ENCODE measurements at regions not wholly inside any gene's neighbourhood (a gene's known extent, or its start where the extent isn't known, plus 50 kb on each side); places are given as distances from the start of the nearest gene placed in this dataset.
"Not testable (repeated sequence)": the region's sequence is repeated elsewhere in the genome, so short reads cannot be mapped to it uniquely, and the experiment has no call there.

DNA sequence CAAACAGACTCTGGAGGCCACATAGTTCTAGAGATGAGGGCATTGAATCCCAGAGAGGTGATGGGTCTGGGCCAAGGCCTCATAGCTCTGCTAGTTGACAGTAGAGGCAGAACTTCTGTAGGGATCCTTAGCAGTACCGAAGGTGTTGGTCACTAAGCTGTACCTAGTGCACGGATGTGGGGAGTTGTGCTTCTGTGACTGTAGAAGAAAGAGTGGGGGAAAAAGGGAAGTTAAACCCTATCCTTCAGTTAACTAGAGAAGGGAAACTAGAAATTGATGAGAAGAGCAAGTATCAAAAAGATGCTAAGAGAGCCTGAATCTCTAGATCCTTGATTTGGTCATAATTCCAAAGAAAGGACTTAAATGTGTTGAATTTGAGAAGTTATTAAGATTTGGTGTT lies 186.7 kb downstream of the NFKBIZ start:
- no peak overlapping the region for H3K56ac ChIP-seq (ENCODE audit: low read length)
- H3K18ac ChIP-seq (ENCODE audit: low read length), result no peak overlapping the region
- no peak overlapping the region for H2BK5ac ChIP-seq (ENCODE audit: low read length)
- H3K36me3 ChIP-seq (ENCODE audit: control insufficient read depth, insufficient read depth, low read length), result no peaks in the 10 kb centered on the region
- no peak overlapping the region for H2BK120ac ChIP-seq (ENCODE audit: low read depth, low read length)
- no peaks in the 10 kb centered on the region for H3K79me1 ChIP-seq (ENCODE audit: low read length)
- no CpG with 5 or more reads among the region's 2 CpGs for WGBS (ENCODE audit: extremely low coverage, insufficient coverage, low lambda C conversion rate)
- no peak overlapping the region for H2BK15ac ChIP-seq (replicated peaks; ENCODE audit: low read depth)
- no peak overlapping the region for H2AK5ac ChIP-seq (ENCODE audit: low read length)
- no peaks in the 10 kb centered on the region for H3K79me2 ChIP-seq (ENCODE audit: control insufficient read depth, insufficient read depth, low read length)
- H3K4ac ChIP-seq (ENCODE audit: low read depth, low read length), result no peak overlapping the region
- no peaks in the 10 kb centered on the region for H3K27me3 ChIP-seq (ENCODE audit: insufficient read depth, low read length, poor library complexity)
- H3K27ac ChIP-seq (ENCODE audit: low read depth, low read length), result no peak overlapping the region
- no peak overlapping the region for H4K8ac ChIP-seq (ENCODE audit: low read depth, low read length)
- H3K23ac ChIP-seq (ENCODE audit: low read length), result no peak overlapping the region
- H3K4me2 ChIP-seq (ENCODE audit: low read length), result no peak overlapping the region
- H3K9ac ChIP-seq (ENCODE audit: low read length), result no peak overlapping the region
- H4K5ac ChIP-seq (ENCODE audit: low read length), result no peak overlapping the region
- no peaks in the 10 kb centered on the region for H3K4me1 ChIP-seq (ENCODE audit: control insufficient read depth, low read depth, low read length)
- H3K4me3 ChIP-seq (ENCODE audit: low read length), result no peak overlapping the region
- DNase-seq, result no peak

DNA sequence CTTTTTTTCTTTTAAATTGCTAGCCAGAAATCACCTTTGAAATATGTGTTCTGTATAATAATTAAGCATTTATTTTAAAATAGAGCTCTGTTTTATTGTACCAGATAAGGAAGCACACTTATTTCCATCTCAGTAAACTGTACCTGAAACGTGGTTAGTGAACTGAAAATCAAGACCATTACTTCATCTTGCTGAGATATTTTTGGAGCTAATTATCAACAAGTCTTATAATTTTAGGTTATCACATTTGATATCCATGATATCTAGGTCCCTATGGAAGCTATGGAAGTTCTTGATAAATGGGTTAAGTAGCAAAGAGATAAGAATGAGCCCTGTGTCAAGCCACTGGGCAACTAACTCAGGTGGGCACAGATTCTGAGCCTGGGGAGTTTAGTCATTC lies 187.2 kb downstream of the NFKBIZ start:
- no CpG with 5 or more reads among the region's 1 CpG for WGBS (ENCODE audit: extremely low coverage, insufficient coverage, low lambda C conversion rate)
- Histone ChIP-seq H2BK15ac (replicated peaks; ENCODE audit: low read depth) (no peak overlapping the region), H2AK5ac (ENCODE audit: low read length) (no peak overlapping the region), H3K27me3 (ENCODE audit: insufficient read depth, low read length, poor library complexity) (no peaks in the 10 kb centered on the region), H3K79me1 (ENCODE audit: low read length) (no peaks in the 10 kb centered on the region), H3K56ac (ENCODE audit: low read length) (no peak overlapping the region), H2BK120ac (ENCODE audit: low read depth, low read length) (no peak overlapping the region), H2BK5ac (ENCODE audit: low read length) (no peak overlapping the region), H3K4me2 (ENCODE audit: low read length) (no peak overlapping the region), H3K4me1 (ENCODE audit: control insufficient read depth, low read depth, low read length) (no peaks in the 10 kb centered on the region), H3K27ac (ENCODE audit: low read depth, low read length) (no peak overlapping the region), H4K5ac (ENCODE audit: low read length) (no peak overlapping the region), H3K4ac (ENCODE audit: low read depth, low read length) (no peak overlapping the region), H4K8ac (ENCODE audit: low read depth, low read length) (no peak overlapping the region), H3K36me3 (ENCODE audit: control insufficient read depth, insufficient read depth, low read length) (no peaks in the 10 kb centered on the region), H3K23ac (ENCODE audit: low read length) (no peak overlapping the region), H3K18ac (ENCODE audit: low read length) (no peak overlapping the region), H3K9ac (ENCODE audit: low read length) (no peak overlapping the region), H3K4me3 (ENCODE audit: low read length) (no peak overlapping the region), H3K79me2 (ENCODE audit: control insufficient read depth, insufficient read depth, low read length) (no peaks in the 10 kb centered on the region)
- no peak for DNase-seq

DNA sequence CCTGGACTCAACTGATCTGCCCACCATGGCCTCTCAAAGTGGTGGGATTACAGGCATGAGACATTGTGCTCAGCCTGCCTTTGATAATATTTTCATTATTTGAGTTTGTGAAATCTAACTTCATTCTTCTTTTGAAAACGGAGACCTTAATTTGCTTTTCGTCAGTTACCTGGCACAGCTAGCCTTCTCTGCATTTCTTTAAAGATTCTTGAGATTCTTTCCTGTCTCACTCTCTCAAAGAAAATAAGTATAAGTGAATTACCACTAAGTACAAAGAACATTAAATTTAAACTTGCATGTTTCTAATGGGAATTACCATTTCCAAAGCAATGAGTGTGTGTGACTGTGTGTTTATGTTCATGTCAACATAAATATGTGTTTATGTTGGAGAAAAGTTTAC lies 187.9 kb downstream of the NFKBIZ start:
- H3K27ac ChIP-seq (ENCODE audit: low read depth, low read length), result no peak overlapping the region
- no peaks in the 10 kb centered on the region for H3K79me1 ChIP-seq (ENCODE audit: low read length)
- no peaks in the 10 kb centered on the region for H3K36me3 ChIP-seq (ENCODE audit: control insufficient read depth, insufficient read depth, low read length)
- H3K27me3 ChIP-seq (ENCODE audit: insufficient read depth, low read length, poor library complexity), result no peaks in the 10 kb centered on the region
- H4K5ac ChIP-seq (ENCODE audit: low read length), result no peak overlapping the region
- no peak overlapping the region for H2BK5ac ChIP-seq (ENCODE audit: low read length)
- H4K8ac ChIP-seq (ENCODE audit: low read depth, low read length), result no peak overlapping the region
- DNase-seq, result no peak
- no peaks in the 10 kb centered on the region for H3K4me1 ChIP-seq (ENCODE audit: control insufficient read depth, low read depth, low read length)
- H2BK120ac ChIP-seq (ENCODE audit: low read depth, low read length), result no peak overlapping the region
- H3K23ac ChIP-seq (ENCODE audit: low read length), result no peak overlapping the region
- no peak overlapping the region for H3K9ac ChIP-seq (ENCODE audit: low read length)
- no CpG with 5 or more reads among the region's 2 CpGs for WGBS (ENCODE audit: extremely low coverage, insufficient coverage, low lambda C conversion rate)
- no peak overlapping the region for H3K56ac ChIP-seq (ENCODE audit: low read length)
- H3K4me2 ChIP-seq (ENCODE audit: low read length), result no peak overlapping the region
- no peak overlapping the region for H3K4me3 ChIP-seq (ENCODE audit: low read length)
- H3K18ac ChIP-seq (ENCODE audit: low read length), result no peak overlapping the region
- H2BK15ac ChIP-seq (replicated peaks; ENCODE audit: low read depth), result no peak overlapping the region
- no peak overlapping the region for H2AK5ac ChIP-seq (ENCODE audit: low read length)
- H3K4ac ChIP-seq (ENCODE audit: low read depth, low read length), result no peak overlapping the region
- no peaks in the 10 kb centered on the region for H3K79me2 ChIP-seq (ENCODE audit: control insufficient read depth, insufficient read depth, low read length)

DNA sequence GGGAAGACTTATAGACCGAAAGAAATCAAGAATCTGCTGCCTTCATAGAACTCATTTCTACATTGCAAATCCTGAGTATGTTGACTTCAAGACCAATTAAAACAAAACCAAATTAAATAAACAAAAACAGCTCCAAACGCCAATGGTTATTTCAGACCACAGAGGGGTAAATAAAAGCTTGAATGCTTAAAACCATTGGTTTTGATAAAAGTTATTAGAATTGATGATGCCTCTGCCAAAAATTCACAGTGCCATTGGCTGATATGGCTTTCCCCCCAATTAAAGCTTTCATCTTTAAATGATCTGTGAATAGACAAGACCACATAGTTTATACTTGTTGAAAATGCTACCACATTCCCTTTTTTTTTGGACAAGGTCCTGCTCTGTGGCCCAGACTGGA lies 188.5 kb downstream of the NFKBIZ start:
- Histone ChIP-seq H3K79me2 (ENCODE audit: control insufficient read depth, insufficient read depth, low read length) (no peaks in the 10 kb centered on the region), H3K4me1 (ENCODE audit: control insufficient read depth, low read depth, low read length) (no peaks in the 10 kb centered on the region), H2AK5ac (ENCODE audit: low read length) (no peak overlapping the region), H3K36me3 (ENCODE audit: control insufficient read depth, insufficient read depth, low read length) (no peaks in the 10 kb centered on the region), H3K4me2 (ENCODE audit: low read length) (no peak overlapping the region), H3K27me3 (ENCODE audit: insufficient read depth, low read length, poor library complexity) (no peaks in the 10 kb centered on the region), H3K4me3 (ENCODE audit: low read length) (no peak overlapping the region), H2BK5ac (ENCODE audit: low read length) (no peak overlapping the region), H3K27ac (ENCODE audit: low read depth, low read length) (no peak overlapping the region), H2BK15ac (replicated peaks; ENCODE audit: low read depth) (no peak overlapping the region), H3K23ac (ENCODE audit: low read length) (no peak overlapping the region), H4K8ac (ENCODE audit: low read depth, low read length) (no peak overlapping the region), H4K5ac (ENCODE audit: low read length) (no peak overlapping the region), H3K9ac (ENCODE audit: low read length) (no peak overlapping the region), H3K18ac (ENCODE audit: low read length) (no peak overlapping the region), H3K4ac (ENCODE audit: low read depth, low read length) (no peak overlapping the region), H3K79me1 (ENCODE audit: low read length) (no peaks in the 10 kb centered on the region), H2BK120ac (ENCODE audit: low read depth, low read length) (no peak overlapping the region), H3K56ac (ENCODE audit: low read length) (no peak overlapping the region)
- no peak for DNase-seq
- no CpG with 5 or more reads among the region's 2 CpGs for WGBS (ENCODE audit: extremely low coverage, insufficient coverage, low lambda C conversion rate)

DNA sequence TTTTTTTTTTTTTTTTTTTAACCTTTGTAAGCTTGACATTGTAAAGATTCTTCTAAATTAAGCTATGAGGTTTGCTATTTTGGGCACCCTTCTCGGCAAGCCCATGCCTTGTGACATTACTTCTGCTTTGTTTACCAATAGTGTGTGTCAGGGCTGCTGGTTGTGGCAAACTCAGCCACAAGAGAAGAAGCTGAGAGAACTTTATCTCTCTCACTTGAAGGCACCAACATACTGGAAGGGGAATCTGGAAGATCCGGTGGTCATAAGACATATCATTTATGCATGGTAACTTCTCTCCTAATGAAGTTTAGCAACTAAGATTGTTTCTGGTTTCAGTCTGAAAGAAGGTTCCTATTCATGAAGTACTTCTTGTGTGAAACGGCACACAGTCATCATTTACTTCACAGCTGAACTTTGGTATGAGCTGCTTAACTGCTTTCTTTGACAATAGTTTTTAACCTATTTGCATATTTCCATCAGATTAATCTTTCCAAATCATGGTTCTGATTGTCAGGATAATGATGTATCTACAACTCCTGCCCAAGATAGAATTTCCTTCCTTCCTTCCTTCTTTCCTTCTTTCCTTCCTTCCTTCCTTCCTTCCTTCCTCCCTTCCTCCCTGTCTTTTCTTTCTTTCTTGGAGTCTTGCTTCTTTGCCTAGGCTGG lies 189.3 kb downstream of the NFKBIZ start:
- Histone ChIP-seq H3K27ac (ENCODE audit: low read depth, low read length) (no peak overlapping the region), H3K36me3 (ENCODE audit: control insufficient read depth, insufficient read depth, low read length) (no peaks in the 10 kb centered on the region), H3K27me3 (ENCODE audit: insufficient read depth, low read length, poor library complexity) (no peaks in the 10 kb centered on the region), H3K9ac (ENCODE audit: low read length) (no peak overlapping the region), H3K4me2 (ENCODE audit: low read length) (no peak overlapping the region), H3K79me2 (ENCODE audit: control insufficient read depth, insufficient read depth, low read length) (no peaks in the 10 kb centered on the region), H2AK5ac (ENCODE audit: low read length) (no peak overlapping the region), H4K5ac (ENCODE audit: low read length) (no peak overlapping the region), H3K18ac (ENCODE audit: low read length) (no peak overlapping the region), H3K79me1 (ENCODE audit: low read length) (no peaks in the 10 kb centered on the region), H2BK120ac (ENCODE audit: low read depth, low read length) (no peak overlapping the region), H3K4me1 (ENCODE audit: control insufficient read depth, low read depth, low read length) (no peaks in the 10 kb centered on the region), H2BK5ac (ENCODE audit: low read length) (no peak overlapping the region), H4K8ac (ENCODE audit: low read depth, low read length) (no peak overlapping the region), H3K23ac (ENCODE audit: low read length) (no peak overlapping the region), H3K56ac (ENCODE audit: low read length) (no peak overlapping the region), H3K4me3 (ENCODE audit: low read length) (no peak overlapping the region), H2BK15ac (replicated peaks; ENCODE audit: low read depth) (no peak overlapping the region), H3K4ac (ENCODE audit: low read depth, low read length) (no peak overlapping the region)
- WGBS (ENCODE audit: extremely low coverage, insufficient coverage, low lambda C conversion rate), result no CpG with 5 or more reads among the region's 3 CpGs
- no peak for DNase-seq

DNA sequence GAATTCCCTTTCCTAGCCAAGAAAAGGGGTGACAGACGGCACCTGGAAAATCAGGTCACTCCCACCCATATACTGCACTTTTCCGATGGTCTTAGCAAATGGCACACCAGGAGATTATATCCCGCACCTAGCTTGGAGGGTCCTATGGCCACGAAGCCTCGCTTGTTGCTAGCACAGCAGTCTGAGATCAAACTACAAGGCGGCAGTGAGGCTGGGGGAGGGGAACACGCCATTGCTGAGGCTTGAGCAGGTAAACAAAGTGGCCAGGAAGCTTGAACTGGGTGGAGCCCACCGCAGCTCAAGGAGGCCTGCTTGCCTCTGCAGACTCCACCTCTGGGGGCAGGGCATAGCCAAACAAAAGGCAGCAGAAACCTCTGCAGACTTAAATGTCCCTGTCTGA lies 190.8 kb downstream of the NFKBIZ start:
- not testable (repeated sequence) for H3K56ac ChIP-seq (ENCODE audit: low read length); H4K8ac ChIP-seq (ENCODE audit: low read depth, low read length); H3K9ac ChIP-seq (ENCODE audit: low read length); H3K4me1 ChIP-seq (ENCODE audit: control insufficient read depth, low read depth, low read length); H3K4ac ChIP-seq (ENCODE audit: low read depth, low read length); H3K79me2 ChIP-seq (ENCODE audit: control insufficient read depth, insufficient read depth, low read length); H3K23ac ChIP-seq (ENCODE audit: low read length); H3K27me3 ChIP-seq (ENCODE audit: insufficient read depth, low read length, poor library complexity); H2BK15ac ChIP-seq (replicated peaks; ENCODE audit: low read depth); H2BK120ac ChIP-seq (ENCODE audit: low read depth, low read length); H3K27ac ChIP-seq (ENCODE audit: low read depth, low read length); H3K36me3 ChIP-seq (ENCODE audit: control insufficient read depth, insufficient read depth, low read length); H3K4me3 ChIP-seq (ENCODE audit: low read length); H3K79me1 ChIP-seq (ENCODE audit: low read length); DNase-seq; H2BK5ac ChIP-seq (ENCODE audit: low read length); H4K5ac ChIP-seq (ENCODE audit: low read length); H3K4me2 ChIP-seq (ENCODE audit: low read length); H3K18ac ChIP-seq (ENCODE audit: low read length); H2AK5ac ChIP-seq (ENCODE audit: low read length)
- WGBS (ENCODE audit: extremely low coverage, insufficient coverage, low lambda C conversion rate), result no CpG with 5 or more reads among the region's 8 CpGs
